Sigmoid colon (tissue), 3 donors: ENCODE measurements at regions not wholly inside any gene's neighbourhood (a gene's known extent, or its start where the extent isn't known, plus 50 kb on each side); places are given as distances from the start of the nearest gene placed in this dataset.
"Not testable (repeated sequence)": the region's sequence is repeated elsewhere in the genome, so short reads cannot be mapped to it uniquely, and the experiment has no call there.

Source experiments
- CTCF ChIP-seq, 4 experiments: fragments of 450-650 bp in 3 of 4; fragments of 200-600 bp in 1 of 4; IDR thresholded peaks; one replicate each; pipeline ENCODE4 v1.5.1; 2016 to 2019; ENCODE audit warnings: antibody characterized with exemption in 4 of 4, mild to moderate bottlenecking in 3 of 4, moderate library complexity in 2 of 4
- POLR2A ChIP-seq, 2 donors: fragments of 450-650 bp; IDR thresholded peaks; one replicate each; pipeline ENCODE4 v1.6.1; 2016; ENCODE audit warnings: antibody characterized with exemption in 2 of 2, mild to moderate bottlenecking in 2 of 2, moderate library complexity in 2 of 2

GRCh38 chr16:51254390-51254789, 103.3 kb upstream of the SALL1 start:
- TF ChIP-seq CTCF, POLR2A (IDR thresholded peaks at IDR 0.05): not testable (repeated sequence)
